Chondrocyte (in vitro differentiated cells): ENCODE measurements at regions not wholly inside any gene's neighbourhood (a gene's known extent, or its start where the extent isn't known, plus 50 kb on each side); places are given as distances from the start of the nearest gene placed in this dataset.

Experiments used
- DNase-seq: peaks from one replicate; pipeline ENCODE4 v3.0.0; 2021; ENCODE audit warnings: mixed read lengths, low spot score
- H3K27ac Mint-ChIP-seq: one replicate; pipeline ENCODE4 v1.8.0; 2021; ENCODE audit warnings: mild to moderate bottlenecking, moderate library complexity, mixed read lengths; ENCODE audit not compliant: unreplicated experiment
- H3K27me3 Mint-ChIP-seq: 2 replicates; pipeline ENCODE4 v1.8.0; 2021; ENCODE audit warnings: low read depth, mixed read lengths
- H3K36me3 Mint-ChIP-seq: 2 replicates; pipeline ENCODE4 v1.8.0; 2021; ENCODE audit warnings: low read depth, mixed read lengths
- H3K4me1 Mint-ChIP-seq: 2 replicates; pipeline ENCODE4 v1.8.0; 2021; ENCODE audit warnings: low read depth, mild to moderate bottlenecking, mixed read lengths
- H3K4me3 Mint-ChIP-seq: one replicate; pipeline ENCODE4 v1.8.0; 2021; ENCODE audit warnings: mild to moderate bottlenecking, moderate library complexity, mixed read lengths; ENCODE audit not compliant: unreplicated experiment
- H3K9me3 Mint-ChIP-seq: 2 replicates; pipeline ENCODE4 v1.8.0; 2021; ENCODE audit warnings: low read depth, mixed read lengths
- TF ChIP-seq, protein P1 (sequence below): fragments of 200-600 bp; sonication (generic); IDR thresholded peaks from 2 replicates; pipeline ENCODE4 v1.5.0; 2021; ENCODE audit warnings: antibody characterized with exemption, mild to moderate bottlenecking, moderate library complexity

DNA sequence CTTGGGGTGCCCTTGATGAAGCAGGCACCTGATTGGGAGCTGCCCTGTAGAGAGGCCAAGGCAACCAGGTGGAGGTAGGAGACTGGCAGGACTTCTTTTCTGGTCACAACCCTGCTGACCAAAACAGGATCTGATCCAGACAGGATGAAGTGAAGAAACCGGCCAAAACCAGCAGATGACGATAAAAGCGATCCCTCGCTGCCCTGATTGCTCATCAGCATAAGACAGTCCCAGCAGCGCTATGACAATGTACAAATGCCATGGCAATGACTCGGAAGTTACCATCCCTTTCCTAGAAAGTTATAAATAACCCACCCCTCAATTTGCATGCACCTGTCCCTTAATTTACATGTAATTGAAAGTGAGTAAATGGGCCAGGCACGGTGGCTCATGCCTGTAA is 88.4 kb upstream of the PDE10A start:
- Mint-ChIP-seq H3K27me3 (peaks cover 2% of the 10 kb centered on the region), H3K4me3 (no peak overlapping the region), H3K27ac (no peak overlapping the region), H3K4me1 (peaks cover 6% of the 10 kb centered on the region), H3K9me3 (no peaks in the 10 kb centered on the region), H3K36me3 (no peaks in the 10 kb centered on the region)
- DNase-seq = no peak
- TF ChIP-seq, protein P1, sequence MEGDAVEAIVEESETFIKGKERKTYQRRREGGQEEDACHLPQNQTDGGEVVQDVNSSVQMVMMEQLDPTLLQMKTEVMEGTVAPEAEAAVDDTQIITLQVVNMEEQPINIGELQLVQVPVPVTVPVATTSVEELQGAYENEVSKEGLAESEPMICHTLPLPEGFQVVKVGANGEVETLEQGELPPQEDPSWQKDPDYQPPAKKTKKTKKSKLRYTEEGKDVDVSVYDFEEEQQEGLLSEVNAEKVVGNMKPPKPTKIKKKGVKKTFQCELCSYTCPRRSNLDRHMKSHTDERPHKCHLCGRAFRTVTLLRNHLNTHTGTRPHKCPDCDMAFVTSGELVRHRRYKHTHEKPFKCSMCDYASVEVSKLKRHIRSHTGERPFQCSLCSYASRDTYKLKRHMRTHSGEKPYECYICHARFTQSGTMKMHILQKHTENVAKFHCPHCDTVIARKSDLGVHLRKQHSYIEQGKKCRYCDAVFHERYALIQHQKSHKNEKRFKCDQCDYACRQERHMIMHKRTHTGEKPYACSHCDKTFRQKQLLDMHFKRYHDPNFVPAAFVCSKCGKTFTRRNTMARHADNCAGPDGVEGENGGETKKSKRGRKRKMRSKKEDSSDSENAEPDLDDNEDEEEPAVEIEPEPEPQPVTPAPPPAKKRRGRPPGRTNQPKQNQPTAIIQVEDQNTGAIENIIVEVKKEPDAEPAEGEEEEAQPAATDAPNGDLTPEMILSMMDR = no peak

DNA sequence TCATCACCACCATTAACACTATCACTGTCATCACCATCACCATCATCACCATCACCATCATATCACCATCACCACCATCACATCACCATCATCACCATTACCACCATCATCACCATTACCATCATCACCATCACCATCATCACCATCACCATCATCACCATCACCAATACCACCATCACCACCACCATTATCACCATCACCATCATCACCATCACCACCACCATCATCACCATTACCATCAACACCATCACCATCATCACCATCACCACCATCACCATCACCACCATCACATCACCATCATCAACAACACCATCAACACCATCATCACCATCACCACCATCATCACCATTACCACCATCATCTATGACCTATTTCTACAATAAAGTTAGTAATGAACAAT is 86.1 kb upstream of the PDE10A start:
- no peak for DNase-seq
- Mint-ChIP-seq H3K36me3 (no peaks in the 10 kb centered on the region), H3K4me1 (peaks cover 19% of the 10 kb centered on the region), H3K27me3 (peaks cover 3% of the 10 kb centered on the region), H3K4me3 (no peak overlapping the region), H3K27ac (no peak overlapping the region), H3K9me3 (no peaks in the 10 kb centered on the region)
- TF ChIP-seq, protein P1 = no peak

- H3K4me3 Mint-ChIP-seq = no peak overlapping the region
- H3K9me3 Mint-ChIP-seq = no peaks in the 10 kb centered on the region
- peaks cover 19% of the 10 kb centered on the region for H3K4me1 Mint-ChIP-seq
- no peak for DNase-seq
- TF ChIP-seq, protein P1 = no peak
- no peak overlapping the region for H3K27ac Mint-ChIP-seq
- peaks cover 3% of the 10 kb centered on the region for H3K27me3 Mint-ChIP-seq
- no peaks in the 10 kb centered on the region for H3K36me3 Mint-ChIP-seq
Measured at GRCh38 chr6:165748390-165748789, 85.3 kb upstream of the PDE10A start.

GRCh38 chr6:165747963-165748362 is 84.9 kb upstream of the PDE10A start:
- Mint-ChIP-seq H3K27me3 (peaks cover 3% of the 10 kb centered on the region), H3K36me3 (no peaks in the 10 kb centered on the region), H3K4me1 (peaks cover 19% of the 10 kb centered on the region), H3K27ac (no peak overlapping the region), H3K9me3 (no peaks in the 10 kb centered on the region), H3K4me3 (no peak overlapping the region)
- no peak for DNase-seq
- TF ChIP-seq, protein P1 = no peak

GRCh38 chr6:165746331-165746730 is 83.3 kb upstream of the PDE10A start:
- H3K27me3 Mint-ChIP-seq = peaks cover 6% of the 10 kb centered on the region
- TF ChIP-seq, protein P1 = no peak
- H3K36me3 Mint-ChIP-seq = no peaks in the 10 kb centered on the region
- no peak for DNase-seq
- no peak overlapping the region for H3K27ac Mint-ChIP-seq
- no peaks in the 10 kb centered on the region for H3K9me3 Mint-ChIP-seq
- no peak overlapping the region for H3K4me3 Mint-ChIP-seq
- H3K4me1 Mint-ChIP-seq = peaks cover 19% of the 10 kb centered on the region
